ENCODE measurements at regions not wholly inside any gene's neighbourhood (a gene's known extent, or its start where the extent isn't known, plus 50 kb on each side); places are given as distances from the start of the nearest gene placed in this dataset.

DNA sequence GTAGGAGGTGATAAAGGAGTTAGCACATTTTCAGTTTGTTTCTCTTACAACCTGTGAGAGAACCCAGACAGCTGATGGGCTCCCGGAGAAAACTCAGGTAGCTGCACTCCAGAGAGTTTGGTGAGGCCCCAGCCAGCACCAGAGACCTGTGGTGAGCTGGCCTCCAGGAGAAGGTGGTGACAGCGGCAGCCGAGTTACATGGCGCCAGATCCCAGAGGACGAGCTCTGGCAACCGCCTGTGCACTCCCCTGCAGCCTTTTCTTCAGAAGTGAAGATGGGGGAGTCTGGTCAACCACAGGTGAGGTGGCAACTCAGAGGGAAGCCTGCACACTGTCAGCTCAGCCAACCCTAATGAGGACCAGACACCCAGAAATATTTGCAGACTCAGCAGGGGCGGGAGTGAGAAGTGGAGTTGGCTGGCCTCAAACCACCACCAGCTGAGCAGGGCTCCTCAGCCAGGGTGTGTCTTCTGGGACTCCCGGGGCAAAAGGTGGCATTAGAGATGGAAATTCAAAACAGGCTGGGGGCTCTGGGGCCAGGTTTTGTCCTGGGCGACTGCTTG, 209.7 kb downstream of the SETD4 start:
- TF ChIP-seq, protein P1, sequence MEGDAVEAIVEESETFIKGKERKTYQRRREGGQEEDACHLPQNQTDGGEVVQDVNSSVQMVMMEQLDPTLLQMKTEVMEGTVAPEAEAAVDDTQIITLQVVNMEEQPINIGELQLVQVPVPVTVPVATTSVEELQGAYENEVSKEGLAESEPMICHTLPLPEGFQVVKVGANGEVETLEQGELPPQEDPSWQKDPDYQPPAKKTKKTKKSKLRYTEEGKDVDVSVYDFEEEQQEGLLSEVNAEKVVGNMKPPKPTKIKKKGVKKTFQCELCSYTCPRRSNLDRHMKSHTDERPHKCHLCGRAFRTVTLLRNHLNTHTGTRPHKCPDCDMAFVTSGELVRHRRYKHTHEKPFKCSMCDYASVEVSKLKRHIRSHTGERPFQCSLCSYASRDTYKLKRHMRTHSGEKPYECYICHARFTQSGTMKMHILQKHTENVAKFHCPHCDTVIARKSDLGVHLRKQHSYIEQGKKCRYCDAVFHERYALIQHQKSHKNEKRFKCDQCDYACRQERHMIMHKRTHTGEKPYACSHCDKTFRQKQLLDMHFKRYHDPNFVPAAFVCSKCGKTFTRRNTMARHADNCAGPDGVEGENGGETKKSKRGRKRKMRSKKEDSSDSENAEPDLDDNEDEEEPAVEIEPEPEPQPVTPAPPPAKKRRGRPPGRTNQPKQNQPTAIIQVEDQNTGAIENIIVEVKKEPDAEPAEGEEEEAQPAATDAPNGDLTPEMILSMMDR (conservative IDR thresholded peaks at IDR 0.05; ENCODE audit: low read length) = no peak
- no peak for TF ChIP-seq EZH2phosphoT487 (IDR thresholded peaks at IDR 0.05; ENCODE audit: borderline replicate concordance)
